CD4-positive, alpha-beta memory T cell (primary cell): ENCODE measurements at regions not wholly inside any gene's neighbourhood (a gene's known extent, or its start where the extent isn't known, plus 50 kb on each side); places are given as distances from the start of the nearest gene placed in this dataset.
"Not testable (repeated sequence)": the region's sequence is repeated elsewhere in the genome, so short reads cannot be mapped to it uniquely, and the experiment has no call there.

Source experiments
- CTCF ChIA-PET: fragments of 350-600 bp; sonication (Branson Sonifier 250); formaldehyde crosslinking; loops from one replicate; lab custom pipeline; 2021; ENCODE audit warnings: inconsistent platforms; ENCODE audit not compliant: partially characterized antibody; lab: Charles Lee
- POLR2A ChIA-PET: fragments of 350-600 bp; sonication (Branson Sonifier 250); formaldehyde crosslinking; loops from one replicate; lab custom pipeline; 2021; ENCODE audit not compliant: partially characterized antibody; lab: Charles Lee
- DNase-seq, 5 donors: peaks; one replicate each; pipeline versions ENCODE4 v3.0.0 to v3.0.0-alpha.2; 2020 to 2022; ENCODE audit warnings: mixed read lengths in 1 of 5
- H3K27ac ChIP-seq: one replicate; pipeline ENCODE4 v1.7.0; 2013; ENCODE audit warnings: low read depth, low read length
- H3K27me3 ChIP-seq: 2 replicates; pipeline ENCODE4 v1.7.0; 2013; ENCODE audit warnings: mild to moderate bottlenecking, low read length, moderate library complexity; ENCODE audit not compliant: insufficient read depth
- H3K36me3 ChIP-seq: 2 replicates; pipeline ENCODE4 v1.7.0; 2013; ENCODE audit warnings: mild to moderate bottlenecking, low read length, moderate library complexity; ENCODE audit not compliant: insufficient read depth
- H3K4me1 ChIP-seq: 2 replicates; pipeline ENCODE4 v1.7.0; 2013; ENCODE audit warnings: mild to moderate bottlenecking, low read length, moderate library complexity; ENCODE audit not compliant: insufficient read depth
- H3K4me3 ChIP-seq, 2 donors: one replicate each; pipeline ENCODE4 v1.7.0; 2013; ENCODE audit warnings: low read length in 2 of 2, mild to moderate bottlenecking in 1 of 2
- H3K9me3 ChIP-seq, 2 donors: one replicate each; pipeline ENCODE4 v1.7.0; 2013; ENCODE audit warnings: low read length in 2 of 2, control low read depth in 1 of 2; ENCODE audit not compliant: control insufficient read depth in 1 of 2
- H3K27ac Mint-ChIP-seq, 7 donors: one replicate each; pipeline ENCODE4 v1.8.0; 2020 to 2021; ENCODE audit warnings: mixed read lengths in 7 of 7, mild to moderate bottlenecking in 6 of 7, inconsistent platforms in 3 of 7, moderate library complexity in 3 of 7
- H3K27me3 Mint-ChIP-seq, 2 donors: one replicate each; pipeline ENCODE4 v1.8.0; 2020 to 2021; ENCODE audit warnings: mixed read lengths in 2 of 2
- H3K36me3 Mint-ChIP-seq, 2 donors: one replicate each; pipeline ENCODE4 v1.8.0; 2020 to 2021; ENCODE audit warnings: mixed read lengths in 2 of 2, inconsistent platforms in 1 of 2, mild to moderate bottlenecking in 1 of 2
- H3K4me1 Mint-ChIP-seq, 4 donors: one replicate each; pipeline ENCODE4 v1.8.0; 2020 to 2021; ENCODE audit warnings: mixed read lengths in 4 of 4, mild to moderate bottlenecking in 1 of 4
- H3K4me3 Mint-ChIP-seq, 8 donors: one replicate each; pipeline ENCODE4 v1.8.0; 2020 to 2021; ENCODE audit warnings: mixed read lengths in 8 of 8, mild to moderate bottlenecking in 7 of 8, moderate library complexity in 6 of 8, inconsistent platforms in 3 of 8
- H3K9me3 Mint-ChIP-seq, 8 donors: one replicate each; pipeline ENCODE4 v1.8.0; 2020 to 2021; ENCODE audit warnings: mixed read lengths in 8 of 8, mild to moderate bottlenecking in 5 of 8, inconsistent platforms in 3 of 8, moderate library complexity in 1 of 8
- intact Hi-C: fragments of 100-400 bp; cut with micrococcal nuclease; formaldehyde crosslinking; loops from one replicate; pipeline ENCODE4 v1.15.1; 2023

GRCh38 chr3:197459571-197459970, 96.2 kb downstream of the BDH1 start:
- H3K9me3 ChIP-seq, H3K27me3 Mint-ChIP-seq, intact Hi-C loops, H3K27me3 ChIP-seq, H3K27ac Mint-ChIP-seq, POLR2A ChIA-PET, H3K27ac ChIP-seq, H3K36me3 ChIP-seq, H3K4me3 Mint-ChIP-seq, H3K9me3 Mint-ChIP-seq, CTCF ChIA-PET, H3K36me3 Mint-ChIP-seq, H3K4me3 ChIP-seq: not testable (repeated sequence)
- peaks cover 16% of the 10 kb centered on the region for H3K4me1 ChIP-seq
- DNase-seq: peak in 2 of 5 donors; percentile 4 to 23
- peaks cover 10 to 22% (median 15%) of the 10 kb centered on the region in 4 donors for H3K4me1 Mint-ChIP-seq

GRCh38 chr3:197458906-197459470, 96.8 kb downstream of the BDH1 start:
- H3K9me3 Mint-ChIP-seq: peaks cover 0 to 4% (median 0%) of the 10 kb centered on the region in 8 donors
- peak overlapping the region in 1 of 8 donors; percentile 61 for H3K4me3 Mint-ChIP-seq
- Histone ChIP-seq H3K27ac (no peak overlapping the region), H3K27me3 (no peaks in the 10 kb centered on the region), H3K4me1 (peaks cover 16% of the 10 kb centered on the region), H3K36me3 (no peaks in the 10 kb centered on the region), H3K9me3 (no peaks in the 10 kb centered on the region), H3K4me3 (no peak overlapping the region)
- intact Hi-C loops: no loop called here
- H3K4me1 Mint-ChIP-seq: peaks cover 10 to 26% (median 17%) of the 10 kb centered on the region in 4 donors
- peaks cover 1 to 4% of the 10 kb centered on the region in 2 donors for H3K27me3 Mint-ChIP-seq
- no peak for DNase-seq
- H3K27ac Mint-ChIP-seq: peak overlapping the region in 3 of 7 donors; percentile 65 to 81 (median 70)
- peaks cover 0 to 3% of the 10 kb centered on the region in 2 donors for H3K36me3 Mint-ChIP-seq
- ChIA-PET CTCF (no interaction called here), POLR2A (interaction anchor here (0.5 kb wide), 1 partner anchor 180 kb away, joined by 5 read pairs; no protein-coding TSS in a partner anchor)

- Mint-ChIP-seq H3K4me1 (peaks cover 10 to 27% (median 17%) of the 10 kb centered on the region in 4 donors), H3K27ac (peak overlapping the region in 2 of 7 donors; percentile 7 to 81), H3K4me3 (peak overlapping the region in 5 of 8 donors; percentile 20 to 63 (median 54)), H3K9me3 (peaks cover 0 to 4% (median 0%) of the 10 kb centered on the region in 8 donors), H3K36me3 (peaks cover 0 to 3% of the 10 kb centered on the region in 2 donors), H3K27me3 (peaks cover 1 to 4% of the 10 kb centered on the region in 2 donors)
- peaks cover 16% of the 10 kb centered on the region for H3K4me1 ChIP-seq
- ChIA-PET CTCF (interaction anchor here (0.7 kb wide), 1 partner anchor 725 kb away, joined by 3 read pairs; no protein-coding TSS in a partner anchor), POLR2A (no interaction called here)
- no peaks in the 10 kb centered on the region for H3K9me3 ChIP-seq
- no peak overlapping the region for H3K27ac ChIP-seq
- H3K27me3 ChIP-seq: no peaks in the 10 kb centered on the region
- no peaks in the 10 kb centered on the region for H3K36me3 ChIP-seq
- intact Hi-C loops: no loop called here
- no peak overlapping the region for H3K4me3 ChIP-seq
- peak in 2 of 5 donors; percentile 35 to 54 for DNase-seq
Observed at GRCh38 chr3:197458179-197458707, 97.5 kb downstream of the BDH1 start.

GRCh38 chr3:197456261-197457091, 99.3 kb downstream of the BDH1 start:
- Mint-ChIP-seq H3K27me3 (peaks cover 0 to 1% of the 10 kb centered on the region in 2 donors), H3K9me3 (peaks cover 0 to 4% (median 0%) of the 10 kb centered on the region in 8 donors), H3K4me1 (peaks cover 10 to 27% (median 17%) of the 10 kb centered on the region in 4 donors), H3K4me3 (peak overlapping the region; percentile 91 to 97 (median 94)), H3K36me3 (peaks cover 0 to 3% of the 10 kb centered on the region in 2 donors), H3K27ac (peak overlapping the region; percentile 41 to 94 (median 87))
- DNase-seq: peak in 2 of 5 donors; percentile 15 to 39
- Histone ChIP-seq H3K4me3 (peak overlapping the region; percentile 70 to 78), H3K9me3 (no peaks in the 10 kb centered on the region), H3K27me3 (no peaks in the 10 kb centered on the region), H3K4me1 (peaks cover 16% of the 10 kb centered on the region), H3K36me3 (no peaks in the 10 kb centered on the region), H3K27ac (peak overlapping the region; percentile 32)
- POLR2A ChIA-PET: interaction anchor here (0.6 kb wide), 1 partner anchor 53 kb away, joined by 4 read pairs; no protein-coding TSS in a partner anchor
- intact Hi-C loops: loop anchor here (2.0 kb wide), 1 partner anchor 160 kb away; no protein-coding TSS in a partner anchor
- CTCF ChIA-PET: no interaction called here

- POLR2A ChIA-PET, H3K27ac ChIP-seq, DNase-seq, H3K27me3 Mint-ChIP-seq, H3K4me3 ChIP-seq, H3K27me3 ChIP-seq, H3K9me3 Mint-ChIP-seq, H3K9me3 ChIP-seq, H3K36me3 ChIP-seq, H3K36me3 Mint-ChIP-seq: not testable (repeated sequence)
- peaks cover 16% of the 10 kb centered on the region for H3K4me1 ChIP-seq
- peaks cover 10 to 27% (median 17%) of the 10 kb centered on the region in 4 donors for H3K4me1 Mint-ChIP-seq
- peak overlapping the region in 3 of 8 donors; percentile 91 to 95 (median 95) for H3K4me3 Mint-ChIP-seq
- CTCF ChIA-PET: interaction anchor here (1.3 to 1.6 kb wide), 3 partner anchors 199 to 230 kb away, joined by 5 to 6 read pairs (median 6); no protein-coding TSS in a partner anchor
- H3K27ac Mint-ChIP-seq: peak overlapping the region in 1 of 7 donors; percentile 3
- intact Hi-C loops: loop anchor here (1.0 kb wide), 1 partner anchor 198 kb away; no protein-coding TSS in a partner anchor
Observed at GRCh38 chr3:197454841-197455240, 100.9 kb downstream of the BDH1 start.

- peak in 2 of 5 donors; percentile 11 to 12 for DNase-seq
- H3K4me1 Mint-ChIP-seq: peaks cover 10 to 27% (median 17%) of the 10 kb centered on the region in 4 donors
- H3K36me3 Mint-ChIP-seq: peaks cover 0 to 3% of the 10 kb centered on the region in 2 donors
- H3K4me3 Mint-ChIP-seq: peak overlapping the region in 1 of 8 donors; percentile 32
- intact Hi-C loops: loop anchor here (1.0 kb wide), 1 partner anchor 197 kb away; no protein-coding TSS in a partner anchor
- POLR2A ChIA-PET: interaction anchor here (0.9 kb wide), 1 partner anchor 9 kb away, joined by 3 read pairs; no protein-coding TSS in a partner anchor
- H3K4me3 ChIP-seq: no peak overlapping the region
- H3K36me3 ChIP-seq: no peaks in the 10 kb centered on the region
- peaks cover 16% of the 10 kb centered on the region for H3K4me1 ChIP-seq
- peak overlapping the region in 4 of 7 donors; percentile 0 to 65 (median 4) for H3K27ac Mint-ChIP-seq
- peaks cover 0 to 1% of the 10 kb centered on the region in 2 donors for H3K27me3 Mint-ChIP-seq
- CTCF ChIA-PET: interaction anchor here (0.8 to 1.6 kb wide), 4 partner anchors 197 to 229 kb away, joined by 3 to 6 read pairs (median 6); no protein-coding TSS in a partner anchor
- H3K9me3 ChIP-seq: no peaks in the 10 kb centered on the region
- H3K27me3 ChIP-seq: no peaks in the 10 kb centered on the region
- H3K9me3 Mint-ChIP-seq: peaks cover 0 to 2% (median 0%) of the 10 kb centered on the region in 8 donors
- H3K27ac ChIP-seq: no peak overlapping the region
Observed at GRCh38 chr3:197454014-197454413, 101.8 kb downstream of the BDH1 start.
